ENCODE measurements at regions not wholly inside any gene's neighbourhood (a gene's known extent, or its start where the extent isn't known, plus 50 kb on each side); places are given as distances from the start of the nearest gene placed in this dataset.
A peak's percentile ranks its signal among the peaks of the same experiment; 100 is the strongest.

GRCh38 chr5:77569409-77569808 lies 69.1 kb downstream of the OTP start:
- DNase-seq: no peak

- DNase-seq: no peak
These were observed 70.0 kb downstream of the OTP start for GRCh38 chr5:77568555-77568954.

GRCh38 chr5:77568082-77568481 lies 70.4 kb downstream of the OTP start:
- no peak for DNase-seq

- peak; percentile 75 for DNase-seq
These were observed 71.4 kb upstream of the WDR41 start for GRCh38 chr5:77563475-77563874.

- no peak for DNase-seq
These were observed 69.8 kb upstream of the WDR41 start for GRCh38 chr5:77561965-77562364.

- peak; percentile 47 for DNase-seq
These were observed 68.7 kb upstream of the WDR41 start for GRCh38 chr5:77560677-77561263.

- no peak for DNase-seq
These were observed 66.2 kb upstream of the WDR41 start for GRCh38 chr5:77558266-77558665.

- no peak for DNase-seq
These were observed 58.3 kb upstream of the WDR41 start for GRCh38 chr5:77550406-77550805.

- DNase-seq: no peak
These were observed 53.2 kb upstream of the WDR41 start for GRCh38 chr5:77545285-77545684.

Data from NCI-H1105 treated with DMSO at 0.1 percent for 48 hours (cell line).